NCI-H1694 (cell line): ENCODE measurements at regions not wholly inside any gene's neighbourhood (a gene's known extent, or its start where the extent isn't known, plus 50 kb on each side); places are given as distances from the start of the nearest gene placed in this dataset.
"Not testable (repeated sequence)": the region's sequence is repeated elsewhere in the genome, so short reads cannot be mapped to it uniquely, and the experiment has no call there.

Experiments
- DNase-seq: peaks from one replicate; lab custom pipeline; 2025; lab: John Stamatoyannopoulos, UW

GRCh38 chr10:53430974-53431373 is 658.4 kb upstream of the MBL2 start:
- DNase-seq: no peak

- no peak for DNase-seq
Observed at GRCh38 chr10:53430127-53430891, 657.7 kb upstream of the MBL2 start.

GRCh38 chr10:53422223-53422888 is 649.8 kb upstream of the MBL2 start:
- no peak for DNase-seq

- no peak for DNase-seq
Observed at GRCh38 chr10:53412651-53413050, 640.1 kb upstream of the MBL2 start.

GRCh38 chr10:53406532-53406931 is 633.9 kb upstream of the MBL2 start:
- DNase-seq: no peak

- DNase-seq: no peak
Observed at GRCh38 chr10:53403688-53404087, 631.1 kb upstream of the MBL2 start.

- no peak for DNase-seq
Observed at GRCh38 chr10:53402594-53402993, 630.0 kb upstream of the MBL2 start.

- no peak for DNase-seq
Observed at GRCh38 chr10:53401536-53401935, 629.0 kb upstream of the MBL2 start.

GRCh38 chr10:53396876-53397275 is 624.3 kb upstream of the MBL2 start:
- no peak for DNase-seq

- DNase-seq: no peak
Observed at GRCh38 chr10:53395449-53395848, 622.9 kb upstream of the MBL2 start.

GRCh38 chr10:53387562-53387961 is 615.0 kb upstream of the MBL2 start:
- no peak for DNase-seq

GRCh38 chr10:53382543-53382942 is 610.0 kb upstream of the MBL2 start:
- DNase-seq: no peak

- no peak for DNase-seq
Observed at GRCh38 chr10:53379956-53380355, 607.4 kb upstream of the MBL2 start.

- no peak for DNase-seq
Observed at GRCh38 chr10:53370347-53370746, 597.8 kb upstream of the MBL2 start.

- DNase-seq: no peak
Observed at GRCh38 chr10:53361936-53362335, 589.4 kb upstream of the MBL2 start.

GRCh38 chr10:53361281-53361680 is 588.7 kb upstream of the MBL2 start:
- DNase-seq: no peak

GRCh38 chr10:53358978-53359377 is 586.4 kb upstream of the MBL2 start:
- DNase-seq: not testable (repeated sequence)

- DNase-seq: no peak
Observed at GRCh38 chr10:53358536-53358935, 586.0 kb upstream of the MBL2 start.

- DNase-seq: no peak
Observed at GRCh38 chr10:53357587-53357986, 585.0 kb upstream of the MBL2 start.

- DNase-seq: no peak
Observed at GRCh38 chr10:53356616-53357349, 584.2 kb upstream of the MBL2 start.

GRCh38 chr10:53342531-53342930 is 569.9 kb upstream of the MBL2 start:
- DNase-seq: not testable (repeated sequence)

GRCh38 chr10:53338199-53338598 is 565.6 kb upstream of the MBL2 start:
- DNase-seq: not testable (repeated sequence)
